Activated naive CD8-positive, alpha-beta T cell treated with anti-CD3 and anti-CD28 coated beads, Interleukin-2, amount 50 U/mL, for 16 hours (primary cell): ENCODE measurements at regions not wholly inside any gene's neighbourhood (a gene's known extent, or its start where the extent isn't known, plus 50 kb on each side); places are given as distances from the start of the nearest gene placed in this dataset.
"Not testable (repeated sequence)": the region's sequence is repeated elsewhere in the genome, so short reads cannot be mapped to it uniquely, and the experiment has no call there.

ENCODE experiments used
- DNase-seq: peaks from one replicate; pipeline ENCODE4 v3.0.0-alpha.2; 2020; ENCODE audit warnings: low read depth, low spot score

DNA sequence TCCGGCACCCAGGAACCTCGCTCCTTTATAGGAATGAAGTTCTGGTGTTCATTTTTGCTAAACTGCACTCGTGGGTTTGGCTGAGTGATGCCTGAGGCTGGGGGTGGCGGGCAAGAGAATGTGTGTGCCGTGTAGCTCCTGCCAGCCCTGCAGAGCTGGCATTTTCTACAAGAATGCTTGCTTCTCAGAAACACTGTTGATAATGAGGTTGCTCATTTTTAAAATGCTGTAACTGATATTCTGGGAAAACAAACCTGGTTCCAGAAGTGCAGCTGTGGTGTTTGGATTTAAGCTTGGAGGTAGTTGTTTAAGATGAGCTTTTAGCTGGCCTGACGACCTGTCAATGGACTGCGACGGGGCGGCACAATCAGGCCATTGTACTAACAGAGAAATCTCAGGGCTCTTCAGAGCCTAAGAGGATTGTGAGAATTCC, 511.9 kb upstream of the TNP1 start:
- no peak for DNase-seq

DNA sequence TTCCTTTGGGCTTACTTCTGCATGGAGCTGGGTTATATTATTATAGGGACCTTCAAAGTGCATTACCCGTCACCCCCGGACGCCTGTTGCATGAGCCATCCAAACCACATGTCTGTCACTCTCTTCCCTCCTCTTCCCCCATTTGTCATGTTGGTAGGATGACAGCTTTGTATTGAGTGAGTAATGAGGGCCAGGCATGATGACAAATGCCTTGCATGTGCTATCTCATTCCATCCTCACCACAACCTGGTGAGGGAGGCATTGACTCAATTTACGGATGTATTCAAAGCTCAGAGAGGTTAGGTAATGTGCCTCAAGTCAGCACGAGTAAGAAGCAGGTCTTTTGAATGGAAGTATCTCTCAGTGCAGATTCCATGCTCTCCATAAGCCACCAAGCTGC, 510.5 kb upstream of the TNP1 start:
- DNase-seq = no peak

DNA sequence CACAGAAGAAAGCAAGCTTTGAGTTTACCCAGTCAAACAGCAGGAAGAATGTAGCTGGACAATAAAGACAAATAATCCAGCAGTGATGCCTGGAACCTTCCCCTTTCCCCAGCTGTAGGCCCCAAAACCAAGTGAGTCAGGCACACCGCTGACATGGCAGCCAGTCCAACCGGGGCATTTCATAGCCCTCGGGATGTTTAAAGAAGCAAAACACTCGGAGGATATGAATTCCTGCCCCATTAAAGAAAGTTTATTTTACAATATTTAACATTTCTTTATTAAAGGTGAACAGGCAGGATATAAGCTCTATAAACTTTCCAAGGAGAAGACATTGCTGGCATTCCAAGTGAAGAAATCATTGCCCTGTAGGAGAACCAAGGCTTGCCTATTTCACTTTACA, 507.6 kb upstream of the TNP1 start:
- no peak for DNase-seq

DNA sequence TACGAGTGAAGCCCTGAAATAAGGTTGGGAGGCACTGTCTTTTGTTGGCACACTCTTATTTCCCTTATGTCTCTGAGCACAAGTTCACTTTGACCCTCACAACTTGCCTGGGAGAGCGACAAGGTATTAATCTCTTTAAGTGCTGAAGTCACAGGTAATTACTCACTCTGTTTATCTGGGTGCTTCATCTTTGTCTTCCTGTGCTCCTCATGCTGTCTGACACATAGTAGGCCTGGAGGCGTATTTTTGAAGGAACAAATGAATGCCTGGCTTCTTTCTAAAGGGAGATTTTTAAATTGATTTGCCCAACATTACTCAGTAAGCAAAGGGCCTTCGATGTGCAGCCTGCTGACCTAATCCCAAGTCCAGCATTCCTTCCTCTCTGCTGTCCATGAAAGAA, 507.1 kb upstream of the TNP1 start:
- DNase-seq = no peak

GRCh38 chr2:217366266-217366895, 506.5 kb upstream of the TNP1 start:
- DNase-seq = no peak

DNA sequence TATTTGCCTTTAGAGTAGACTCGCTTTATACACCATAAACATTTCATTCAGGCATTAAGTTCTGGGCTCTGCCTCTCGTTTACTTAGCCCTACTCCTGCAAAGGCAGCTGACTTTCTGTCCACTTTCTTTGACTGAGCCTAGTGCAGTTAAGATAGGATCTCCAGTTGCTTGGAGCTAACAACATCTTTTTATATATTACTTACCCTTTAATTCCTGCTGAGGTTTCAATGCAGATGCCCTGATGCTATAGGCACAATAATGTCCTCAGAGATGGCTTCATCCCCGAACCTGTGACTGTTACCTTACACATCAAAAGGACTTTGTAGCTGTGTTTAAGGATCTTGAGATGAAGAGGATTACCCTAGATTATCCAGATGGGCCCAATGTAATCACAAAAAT, 505.8 kb upstream of the TNP1 start:
- DNase-seq = no peak

- DNase-seq = no peak
Observed at GRCh38 chr2:217364224-217364623, 504.4 kb upstream of the TNP1 start.

GRCh38 chr2:217363470-217363869, 503.6 kb upstream of the TNP1 start:
- DNase-seq = no peak

- no peak for DNase-seq
Observed at GRCh38 chr2:217362710-217363109, 502.8 kb upstream of the TNP1 start.

DNA sequence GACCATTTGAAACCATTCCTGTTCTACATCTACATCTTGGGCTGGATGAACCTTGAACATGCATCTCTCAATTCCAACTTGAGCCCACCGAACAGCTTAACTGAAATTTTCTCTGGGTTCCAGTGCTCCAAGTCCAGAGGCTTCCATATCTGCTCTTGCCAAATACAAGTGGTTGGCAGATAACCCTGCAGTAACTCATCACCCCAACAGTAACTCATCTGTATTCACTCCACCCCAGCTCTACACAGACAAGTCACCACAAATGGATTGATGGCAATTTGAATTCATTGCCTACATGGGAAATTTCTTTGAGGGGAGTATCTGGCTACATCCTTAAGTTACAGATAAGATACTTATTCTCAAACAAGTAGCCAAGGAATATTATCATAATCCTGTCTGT, 502.4 kb upstream of the TNP1 start:
- DNase-seq = no peak

DNA sequence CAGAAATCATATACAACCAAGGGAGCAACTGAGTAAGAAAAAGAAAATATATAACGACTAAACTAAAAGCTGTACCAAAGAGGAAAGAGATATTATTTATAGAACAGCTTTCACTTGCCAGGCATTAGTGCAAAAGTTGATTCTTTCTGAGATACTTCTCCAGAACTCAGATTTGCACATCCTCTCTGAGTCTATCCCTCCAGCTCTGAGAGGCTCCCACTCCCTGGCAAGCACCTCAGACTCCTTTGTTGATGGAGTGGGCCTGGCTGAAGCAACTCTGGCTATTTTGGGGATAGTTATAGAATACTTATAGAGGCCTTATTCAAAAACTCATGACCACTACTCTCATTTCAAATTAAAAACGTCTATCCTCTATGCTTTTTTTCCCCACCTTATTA, 501.6 kb upstream of the TNP1 start:
- no peak for DNase-seq

GRCh38 chr2:217360781-217361482, 501.1 kb upstream of the TNP1 start:
- no peak for DNase-seq

GRCh38 chr2:217360111-217360510, 500.2 kb upstream of the TNP1 start:
- no peak for DNase-seq

- no peak for DNase-seq
Observed at GRCh38 chr2:217357886-217358620, 498.2 kb upstream of the TNP1 start.

- DNase-seq = no peak
Observed at GRCh38 chr2:217356781-217357180, 496.9 kb upstream of the TNP1 start.

- DNase-seq = no peak
Observed at GRCh38 chr2:217356142-217356541, 496.3 kb upstream of the TNP1 start.

DNA sequence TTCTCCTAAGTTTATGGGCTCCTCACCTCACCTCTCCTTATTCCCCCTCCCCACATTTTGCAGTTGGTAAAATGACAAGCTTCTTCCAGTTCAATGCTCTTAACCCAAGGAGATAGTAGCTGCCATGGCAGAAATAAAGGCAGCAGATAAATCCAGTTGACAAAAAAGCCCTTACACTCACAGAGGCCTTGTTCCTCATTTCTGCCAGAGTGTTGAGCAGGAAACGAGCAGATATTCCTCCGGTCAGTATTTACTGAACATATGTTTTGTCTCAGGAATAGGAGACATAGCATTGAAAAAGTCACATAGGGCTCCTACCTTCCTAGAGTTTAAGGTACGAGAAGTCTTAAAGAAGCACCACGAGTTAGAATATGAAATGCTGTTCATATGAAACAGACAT, 493.7 kb upstream of the TNP1 start:
- DNase-seq = no peak

DNA sequence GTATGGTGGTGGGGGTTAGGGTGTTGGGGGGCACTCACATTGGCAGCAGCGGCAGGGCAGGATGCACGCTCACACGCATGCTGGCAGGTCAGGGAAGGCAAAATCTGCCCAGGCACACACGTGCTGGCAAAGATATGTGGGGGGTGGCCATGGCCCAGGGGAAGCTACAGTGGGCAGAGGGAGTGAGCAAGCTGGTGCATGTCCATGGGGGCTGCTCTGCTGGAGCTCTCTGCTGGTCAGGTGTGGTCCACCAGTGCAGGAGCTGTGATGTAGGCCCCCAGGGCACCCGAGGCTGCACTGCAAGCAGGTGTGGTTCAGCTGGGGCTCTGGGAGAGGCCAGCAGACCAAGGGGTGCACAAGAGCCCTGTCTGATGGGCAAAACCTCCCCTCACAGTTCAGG, 491.5 kb upstream of the TNP1 start:
- no peak for DNase-seq

DNA sequence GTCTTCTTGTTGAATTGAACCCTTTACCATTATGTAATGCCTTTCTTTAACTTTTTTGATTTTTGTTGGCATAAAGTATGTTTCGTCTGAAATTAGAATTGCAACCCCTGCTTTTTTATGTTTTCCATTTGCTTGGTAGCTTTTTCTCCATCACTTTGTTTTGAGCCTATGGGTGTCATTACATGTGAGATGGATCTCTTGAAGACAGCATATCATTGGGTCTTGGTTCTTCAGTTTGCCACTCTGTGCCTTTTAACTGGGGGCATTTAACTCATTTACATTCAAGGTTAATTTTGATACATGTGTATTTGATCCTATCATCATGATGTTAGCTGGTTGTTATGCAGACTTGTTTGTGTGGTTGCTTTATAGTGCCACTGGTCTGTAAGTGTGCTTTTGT, 489.4 kb upstream of the TNP1 start:
- no peak for DNase-seq

DNA sequence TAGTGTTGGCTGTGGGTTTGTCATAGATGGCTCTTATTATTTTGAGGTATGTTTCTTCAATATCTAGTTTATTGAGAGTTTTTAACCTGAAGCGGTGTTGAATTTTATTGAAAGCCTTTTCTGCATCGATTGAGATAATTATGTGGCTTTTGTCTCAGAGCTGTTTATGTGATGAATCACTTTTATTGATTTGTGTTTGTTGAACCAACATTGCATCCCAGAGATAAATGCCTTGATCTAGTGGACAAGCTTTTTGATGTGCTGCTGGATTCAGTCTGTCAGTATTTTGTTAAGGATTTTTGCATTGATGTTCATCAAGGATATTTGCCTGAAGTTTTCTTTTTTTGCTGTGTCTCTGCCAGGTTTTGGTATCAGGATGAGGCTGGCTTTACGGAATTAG, 487.8 kb upstream of the TNP1 start:
- not testable (repeated sequence) for DNase-seq

- DNase-seq = not testable (repeated sequence)
Observed at GRCh38 chr2:217346043-217346442, 486.2 kb upstream of the TNP1 start.

DNA sequence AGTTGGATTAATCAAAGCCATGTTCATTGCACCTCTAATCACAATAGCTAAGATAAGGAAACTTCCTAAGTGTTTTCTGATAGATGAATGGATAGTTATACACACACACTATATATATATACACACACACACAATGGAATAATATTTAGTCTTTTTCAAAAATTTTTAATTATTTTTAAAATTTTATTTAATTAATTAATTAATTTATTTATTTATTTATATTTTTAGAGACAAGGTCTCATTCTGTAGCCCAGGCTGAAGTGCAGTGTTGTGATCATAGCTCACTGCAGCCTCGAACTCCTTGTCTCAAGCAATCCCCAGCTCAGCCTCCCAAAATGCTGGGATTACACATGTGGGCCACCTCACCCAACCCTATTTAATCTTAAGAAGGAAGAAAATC, 481.0 kb upstream of the TNP1 start:
- DNase-seq = no peak

DNA sequence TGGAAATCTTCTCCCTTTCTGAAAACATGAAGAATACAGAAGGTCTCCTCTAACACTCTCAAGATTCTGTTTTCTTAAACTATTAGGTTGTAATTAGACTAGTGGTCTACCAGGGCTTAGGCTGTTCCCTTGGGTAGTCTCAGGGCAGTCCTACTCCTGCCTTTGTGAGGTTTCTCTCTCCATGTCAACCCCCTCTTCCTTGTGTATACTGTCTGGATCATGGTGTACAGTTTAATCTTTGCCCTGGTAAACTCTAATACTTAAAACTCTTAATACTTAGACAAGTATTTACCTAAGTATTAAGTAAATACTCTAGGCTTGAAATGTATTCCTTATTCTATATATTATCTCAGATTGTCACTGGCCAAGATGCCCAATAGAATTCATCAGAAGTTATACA, 480.3 kb upstream of the TNP1 start:
- no peak for DNase-seq
